Stimulated activated CD4-positive, alpha-beta T cell treated with anti-CD3 and anti-CD28 coated beads, TNF-alpha, amount 100 ng/mL, for 4 hours (primary cell): ENCODE measurements at regions not wholly inside any gene's neighbourhood (a gene's known extent, or its start where the extent isn't known, plus 50 kb on each side); places are given as distances from the start of the nearest gene placed in this dataset.

Experiments used
- DNase-seq, 3 experiments: peaks; one replicate each; pipeline ENCODE4 v3.0.0-alpha.2; 2020; ENCODE audit warnings: low read depth in 3 of 3

DNA sequence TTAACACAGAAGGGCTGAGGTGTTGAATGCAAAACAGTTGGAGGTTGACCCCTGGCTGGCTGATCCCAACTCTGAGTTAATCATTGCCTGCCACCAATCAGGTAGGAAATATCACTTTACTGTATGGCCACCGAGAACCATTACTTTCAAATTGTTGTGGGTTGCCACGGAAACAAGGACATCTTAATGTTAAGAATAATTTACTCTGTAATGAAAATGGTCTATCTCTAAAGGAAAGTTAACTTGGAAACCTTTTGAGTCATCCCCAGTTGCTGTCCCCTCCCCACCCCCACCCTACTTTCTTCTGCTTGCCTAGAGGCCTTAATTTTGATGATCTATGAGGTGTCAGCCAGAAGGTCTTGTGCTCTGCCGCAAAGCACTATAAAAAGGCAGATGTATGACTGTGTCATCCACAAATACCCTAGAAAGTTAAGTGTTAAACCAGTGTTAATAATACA lies 78.7 kb upstream of the SNRK start:
- no peak for DNase-seq

DNA sequence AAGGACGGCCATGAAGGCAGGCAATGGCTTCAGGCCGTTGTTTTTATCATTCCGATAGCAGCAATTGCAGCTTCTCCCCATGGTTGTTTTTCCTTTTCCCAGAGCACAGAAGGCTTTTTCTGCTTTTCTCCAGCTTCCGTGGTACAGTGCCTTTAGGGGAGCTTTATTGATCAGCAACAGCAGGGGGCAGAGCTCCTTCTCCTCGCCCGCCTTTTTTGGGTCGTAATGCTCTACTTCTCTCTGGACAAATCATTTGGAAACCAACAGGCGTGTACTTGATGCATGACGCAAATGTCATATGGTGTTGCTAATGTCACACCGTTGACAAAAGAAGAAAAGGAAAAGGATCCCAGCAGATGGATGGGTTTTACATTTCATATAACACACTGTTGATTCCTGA lies 79.7 kb upstream of the SNRK start:
- no peak for DNase-seq

DNA sequence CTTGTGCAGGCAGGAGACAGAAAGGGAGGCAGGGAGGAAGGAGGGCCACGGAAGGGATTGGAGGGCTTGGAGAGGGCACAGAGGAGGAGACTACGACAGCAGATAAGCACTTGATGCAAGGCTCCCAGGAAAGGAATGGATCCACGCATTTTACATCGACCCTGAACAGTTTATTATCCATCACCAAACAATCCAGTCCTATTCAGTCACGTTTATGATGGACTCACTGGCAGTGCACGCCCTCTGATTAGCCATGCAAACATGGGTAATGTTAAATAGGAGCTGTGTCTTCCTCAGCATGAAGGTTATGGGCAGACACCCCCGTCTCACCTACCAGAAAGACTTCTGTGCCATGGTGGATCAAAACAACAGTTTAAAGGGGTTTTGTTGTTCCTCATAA lies 80.2 kb upstream of the SNRK start:
- no peak for DNase-seq

DNA sequence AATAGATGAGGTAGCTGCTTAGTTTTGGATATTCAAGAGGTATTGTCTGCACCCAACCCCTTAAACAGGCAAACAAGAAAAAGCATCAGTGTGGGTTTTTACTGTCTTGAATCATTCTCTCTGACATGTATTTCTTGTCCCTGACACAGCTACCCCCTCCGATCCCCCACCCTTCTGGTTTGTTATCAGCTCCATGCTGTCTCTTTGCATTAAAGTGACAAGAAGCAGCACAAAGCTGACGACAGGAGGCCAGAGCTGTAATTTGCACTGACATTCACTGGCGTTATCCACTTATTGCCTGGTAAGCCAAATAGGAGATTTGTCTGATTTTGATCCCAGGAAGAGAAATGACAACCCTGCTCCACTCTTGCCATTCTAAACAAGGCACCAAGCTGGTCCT lies 83.3 kb upstream of the SNRK start:
- no peak for DNase-seq

DNA sequence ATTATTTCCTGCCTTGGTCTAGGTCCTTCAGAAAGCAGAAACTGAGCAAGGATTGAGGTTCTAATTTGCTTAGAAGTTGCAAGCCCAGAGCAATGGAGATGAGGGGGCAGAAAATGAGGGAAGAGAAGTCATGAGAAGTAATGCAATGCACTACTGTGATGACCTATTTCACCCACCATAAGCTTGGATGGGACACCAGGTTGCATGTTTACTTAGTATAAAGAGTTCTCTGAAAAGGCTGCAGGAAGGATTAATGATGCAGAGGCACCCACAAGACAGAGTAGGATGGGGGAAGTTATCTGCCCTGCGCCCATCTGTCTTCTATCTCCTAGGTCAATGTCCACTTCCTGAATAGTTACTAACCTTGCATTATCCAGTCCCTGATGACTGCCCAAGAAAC lies 84.8 kb upstream of the SNRK start:
- no peak for DNase-seq

DNA sequence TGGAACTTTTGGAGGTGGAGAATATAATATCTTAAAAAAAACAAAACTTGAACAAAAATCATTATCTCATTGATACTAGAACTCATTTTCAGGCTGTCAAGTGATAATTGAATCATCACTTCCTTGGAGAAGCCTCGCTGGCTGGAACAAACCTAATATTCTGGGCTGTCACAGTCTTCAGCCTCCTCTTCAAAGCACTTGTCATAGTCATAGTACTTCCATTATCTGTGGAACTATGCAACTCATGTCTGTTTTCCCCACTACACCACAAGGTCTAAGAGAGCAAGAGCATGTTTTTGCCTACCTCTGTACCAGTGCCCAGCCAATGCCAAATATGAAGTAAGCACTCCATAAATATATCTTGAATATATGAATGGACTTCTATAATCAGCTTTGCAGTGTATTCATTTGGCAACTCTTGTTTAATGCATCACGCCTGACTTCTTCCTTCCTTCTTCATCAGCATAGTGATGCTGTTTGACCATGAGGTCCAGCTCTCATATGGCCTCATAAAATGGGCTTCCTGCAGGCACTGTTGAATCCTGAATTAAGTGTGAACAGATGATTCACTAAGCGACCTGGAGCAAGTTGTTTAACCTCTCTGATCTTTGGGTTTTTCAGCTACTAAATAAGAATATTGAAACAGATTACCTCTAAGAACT lies 86.6 kb upstream of the SNRK start:
- DNase-seq: no peak

DNA sequence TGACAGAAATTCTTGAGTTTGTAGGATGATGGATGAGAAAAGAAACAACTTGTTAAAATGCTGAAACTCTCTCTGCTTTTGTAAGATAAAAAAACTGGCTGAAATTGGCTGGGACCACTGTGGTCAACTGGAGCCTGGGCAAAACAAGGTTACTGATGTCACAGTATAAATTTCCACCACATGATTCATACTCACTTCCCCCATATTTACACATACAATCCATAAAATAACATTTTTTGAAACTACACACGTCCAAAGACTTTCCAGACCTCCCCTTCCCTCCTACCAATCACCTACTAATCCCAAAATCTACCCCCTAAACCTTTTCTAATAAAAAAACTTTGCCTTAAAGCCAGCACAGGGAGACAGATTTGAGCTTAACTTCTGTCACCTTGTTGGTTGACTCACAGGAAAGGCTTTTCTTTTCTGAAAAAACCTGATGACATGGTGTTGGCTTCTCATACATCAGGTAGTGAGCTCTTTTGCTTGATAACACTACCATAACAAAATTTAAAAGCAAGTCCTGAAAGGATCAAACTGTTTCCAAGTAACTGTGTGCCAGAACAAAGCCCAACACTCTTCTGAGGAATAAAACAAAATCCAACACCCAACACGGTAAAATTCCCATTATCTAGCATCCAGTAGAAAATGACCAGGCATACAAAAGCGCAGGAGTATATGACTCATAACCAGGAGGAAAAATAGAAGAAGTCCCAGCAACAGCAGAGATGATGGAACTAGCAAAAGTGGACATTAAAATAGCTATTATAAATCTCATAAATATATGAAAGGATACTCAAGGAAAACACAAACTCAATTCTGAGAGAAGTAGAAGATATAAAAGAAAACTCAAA lies 87.3 kb upstream of the SNRK start:
- no peak for DNase-seq

DNA sequence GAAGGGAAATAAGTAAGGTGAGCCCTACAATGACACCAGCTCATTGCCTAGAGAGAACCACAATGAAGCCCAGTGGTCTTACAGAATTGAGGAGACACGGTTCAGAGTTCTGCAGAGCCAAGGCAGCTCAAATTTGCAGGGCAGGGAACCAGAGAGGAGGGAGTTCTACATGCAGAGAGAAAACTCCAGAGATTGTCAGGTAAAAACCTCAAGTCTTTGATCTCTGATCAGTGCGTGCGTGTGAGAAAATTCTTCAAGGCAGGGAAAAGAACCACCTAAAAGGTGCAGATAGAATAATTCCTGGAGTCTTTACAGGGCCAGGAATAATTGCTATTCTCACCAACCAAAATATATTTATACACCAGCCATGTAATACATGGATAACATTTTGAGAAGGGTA lies 88.0 kb upstream of the SNRK start:
- no peak for DNase-seq

DNA sequence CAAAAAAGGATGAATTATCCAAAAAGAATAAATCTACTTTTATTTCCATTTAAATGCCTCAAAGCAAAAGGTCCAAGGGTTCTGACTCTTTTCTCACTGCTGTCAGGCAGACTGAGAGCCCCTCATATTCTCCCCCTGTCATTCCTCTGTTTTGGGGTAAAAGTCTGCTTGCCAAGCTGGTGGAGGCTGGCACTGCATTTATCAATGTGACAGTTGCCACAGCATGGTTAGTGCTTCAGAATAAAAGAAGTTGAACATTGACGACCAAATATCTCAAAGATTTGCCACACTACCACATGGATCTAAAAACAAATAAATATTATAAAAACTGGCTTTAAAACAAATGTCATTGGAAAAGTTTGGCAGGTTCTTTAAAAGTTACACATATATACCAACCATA lies 89.2 kb upstream of the SNRK start:
- no peak for DNase-seq

DNA sequence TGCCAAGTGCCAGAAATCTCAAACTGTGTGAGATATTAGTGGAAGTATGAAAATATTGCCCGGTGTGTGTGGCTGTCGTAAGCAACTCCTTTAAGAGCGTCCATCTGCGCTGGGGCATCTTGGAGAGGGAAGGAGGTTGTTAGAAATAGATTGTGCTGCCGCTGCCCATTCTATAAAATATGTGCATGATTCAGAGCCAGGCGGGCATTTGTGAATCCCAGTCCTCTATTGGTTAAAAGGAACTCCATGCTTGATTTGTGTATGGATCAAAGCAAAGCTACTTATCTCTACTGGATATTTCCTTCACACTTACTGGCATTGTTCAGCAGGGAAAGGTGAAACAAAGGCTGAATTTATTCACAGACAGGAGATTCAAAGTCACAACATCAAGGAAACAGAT lies 89.6 kb upstream of the SNRK start:
- DNase-seq: no peak

DNA sequence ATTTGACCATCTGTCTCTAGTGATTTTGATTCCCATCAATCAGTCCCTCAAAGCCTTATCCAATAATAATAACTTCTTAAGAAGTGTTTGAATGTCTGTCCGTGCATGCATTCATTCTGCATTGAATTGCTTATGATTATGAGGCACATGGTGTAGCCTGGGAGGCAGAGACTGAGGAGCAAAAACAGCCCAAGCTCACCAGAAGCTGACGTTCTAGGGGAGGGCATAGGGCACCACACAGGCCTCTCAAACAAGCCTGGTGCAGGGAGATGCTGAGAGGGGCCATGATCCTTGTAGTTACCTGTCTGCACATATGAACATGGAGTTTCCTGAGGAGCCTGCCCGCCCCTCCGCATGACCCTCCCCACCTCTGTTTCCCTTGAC lies 89.2 kb upstream of the POMGNT2 start:
- DNase-seq: no peak

DNA sequence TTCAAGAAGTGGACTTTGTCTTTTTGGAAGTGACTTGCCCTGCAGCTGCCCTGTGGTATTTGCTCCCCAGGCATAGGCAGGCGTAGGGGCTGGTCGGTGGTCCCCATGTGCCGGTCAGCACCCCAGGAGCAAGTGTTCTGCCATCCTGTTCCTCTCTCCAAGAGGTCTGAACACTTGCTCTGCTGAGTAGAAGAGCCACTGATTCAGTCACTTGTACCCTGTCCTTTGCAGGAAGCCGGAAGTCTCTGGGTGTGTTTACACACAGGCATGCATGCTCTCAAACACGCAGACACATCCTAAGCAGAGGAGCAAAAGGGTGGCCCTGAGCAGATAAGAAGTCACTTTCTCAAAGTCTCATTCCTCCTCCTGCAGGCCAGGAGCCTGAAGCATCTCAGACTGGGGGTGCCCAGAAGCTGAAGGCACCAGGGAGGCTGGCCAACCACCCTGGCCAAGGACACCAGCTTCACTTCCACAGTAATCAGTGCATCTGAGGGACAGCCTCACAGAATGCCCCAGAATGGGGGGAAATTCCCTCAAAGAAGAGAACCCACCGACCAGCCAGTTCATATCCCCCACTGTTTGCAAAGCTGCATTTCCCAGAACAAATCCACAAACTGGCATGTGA lies 88.7 kb upstream of the POMGNT2 start:
- peak in 1 of 3 experiments; percentile 16 for DNase-seq

DNA sequence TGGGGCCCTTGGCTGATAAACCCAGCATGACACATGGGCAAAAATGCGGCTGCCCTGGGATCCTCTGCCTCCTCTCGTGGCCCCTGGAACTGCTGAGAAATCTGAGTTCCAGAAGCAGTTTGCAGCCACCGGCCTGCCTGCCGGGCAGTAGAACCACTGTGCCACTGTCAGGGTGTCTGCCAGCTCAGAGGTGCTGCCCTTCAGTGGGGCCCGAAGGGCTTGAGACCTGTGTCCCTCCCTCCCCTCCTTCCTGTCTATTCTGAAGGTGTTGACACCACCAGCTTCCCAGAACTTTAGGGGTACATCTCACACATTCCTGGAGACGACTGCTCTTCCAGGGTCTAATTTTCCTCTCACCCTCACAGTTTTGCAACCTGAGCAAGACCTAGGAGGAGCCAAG lies 88.2 kb upstream of the POMGNT2 start:
- DNase-seq: no peak

DNA sequence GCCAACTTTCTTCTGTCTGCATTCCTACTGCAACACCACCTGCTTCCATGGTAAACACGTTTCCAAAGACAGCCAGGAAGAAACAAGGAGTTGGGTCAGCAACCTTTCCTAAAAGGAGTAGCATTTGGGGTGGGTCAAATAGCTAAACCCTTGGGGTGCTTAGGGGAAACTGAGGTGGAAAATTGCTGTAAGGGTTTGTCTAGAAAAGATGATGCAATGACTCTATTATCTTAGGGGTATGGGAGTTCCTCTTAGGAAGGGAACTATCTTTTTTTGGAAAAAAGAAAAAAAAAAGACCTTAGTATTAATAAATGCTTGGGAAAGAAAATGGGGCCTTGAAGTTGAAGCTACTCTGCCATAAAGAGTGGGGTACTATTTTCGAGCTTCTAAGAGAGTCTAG lies 86.1 kb upstream of the POMGNT2 start:
- DNase-seq: no peak

DNA sequence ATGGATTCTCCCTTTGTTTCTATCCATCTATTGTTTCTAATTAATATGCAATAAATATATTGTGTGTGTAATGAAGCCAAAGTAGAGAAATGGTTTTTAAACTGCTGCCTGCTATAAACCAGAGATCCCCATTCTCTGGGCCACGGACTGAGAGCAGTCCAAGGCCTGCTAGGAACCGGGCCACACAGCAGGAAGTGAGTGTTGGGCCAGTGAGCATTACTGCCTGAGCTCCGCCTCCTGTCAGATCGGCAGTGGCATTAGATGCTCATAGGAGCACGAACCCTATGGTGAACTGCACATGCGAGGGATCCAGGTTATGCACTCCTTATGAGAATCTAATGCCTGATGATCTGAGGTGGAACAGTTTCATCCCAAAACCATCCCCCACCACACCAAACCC lies 85.2 kb upstream of the POMGNT2 start:
- DNase-seq: no peak

DNA sequence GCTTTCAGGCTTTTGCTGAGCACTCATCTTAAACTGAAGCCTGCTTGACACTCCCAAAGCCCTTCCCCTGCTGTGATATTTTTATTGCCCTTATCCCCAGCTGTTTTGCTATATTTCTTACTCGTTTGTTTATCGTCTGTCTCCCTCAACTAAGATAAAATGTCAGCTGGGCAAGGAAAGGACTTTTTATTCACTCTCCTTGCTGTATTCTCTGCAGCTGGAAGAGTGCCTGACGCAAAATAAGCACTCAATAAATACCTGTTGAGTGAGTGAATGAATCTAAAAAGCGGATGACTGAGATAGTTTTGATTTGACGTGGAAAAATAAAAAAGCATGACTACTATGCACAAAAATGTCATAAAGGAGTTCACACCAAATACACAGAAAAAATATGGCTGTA lies 84.8 kb upstream of the POMGNT2 start:
- DNase-seq: no peak

DNA sequence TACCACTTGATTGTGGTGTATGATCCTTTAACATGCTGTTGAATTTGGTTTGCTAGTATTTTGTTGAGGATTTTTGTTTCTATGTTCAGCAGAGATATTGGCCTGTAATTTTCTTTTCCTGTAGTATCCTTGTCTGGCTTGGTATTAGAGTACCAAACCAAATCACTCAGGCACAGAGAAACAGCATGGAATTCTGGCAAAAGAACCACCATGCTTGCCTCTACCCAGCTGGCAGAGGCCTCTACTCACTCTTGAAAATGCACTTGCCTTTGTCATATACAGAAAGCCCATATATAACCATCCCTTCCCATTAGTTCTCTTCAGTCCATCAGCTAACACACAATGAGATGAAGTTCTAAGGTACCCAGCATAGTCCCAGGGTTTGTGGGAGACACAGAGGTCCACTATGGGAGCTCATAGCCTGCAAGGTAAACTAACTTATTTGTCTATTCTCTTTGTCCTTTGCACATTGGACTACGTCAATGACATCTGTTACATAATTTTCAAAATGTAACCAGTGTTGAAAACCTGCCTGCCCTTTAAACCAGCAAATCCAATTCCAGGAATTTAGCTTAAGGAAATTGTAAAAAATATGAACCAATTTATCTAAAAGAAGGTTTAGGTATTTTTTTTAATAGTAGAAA lies 82.1 kb upstream of the POMGNT2 start:
- DNase-seq: no peak

DNA sequence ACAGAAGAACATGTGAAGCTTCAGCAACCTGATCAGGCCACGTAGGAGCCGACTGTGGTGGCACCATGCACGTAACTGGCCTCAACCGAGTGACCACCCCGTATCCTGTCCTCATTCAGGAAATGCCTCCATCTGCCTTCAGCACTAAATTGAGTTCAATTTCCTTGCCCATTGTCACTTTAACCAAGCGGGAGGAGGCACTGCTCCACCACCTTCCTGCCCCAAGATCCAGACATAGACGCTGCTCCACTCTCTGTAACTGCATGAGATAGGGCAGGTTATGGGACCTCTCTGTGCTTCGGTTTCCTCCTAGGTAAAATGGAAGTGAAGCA lies 80.1 kb upstream of the POMGNT2 start:
- no peak for DNase-seq

DNA sequence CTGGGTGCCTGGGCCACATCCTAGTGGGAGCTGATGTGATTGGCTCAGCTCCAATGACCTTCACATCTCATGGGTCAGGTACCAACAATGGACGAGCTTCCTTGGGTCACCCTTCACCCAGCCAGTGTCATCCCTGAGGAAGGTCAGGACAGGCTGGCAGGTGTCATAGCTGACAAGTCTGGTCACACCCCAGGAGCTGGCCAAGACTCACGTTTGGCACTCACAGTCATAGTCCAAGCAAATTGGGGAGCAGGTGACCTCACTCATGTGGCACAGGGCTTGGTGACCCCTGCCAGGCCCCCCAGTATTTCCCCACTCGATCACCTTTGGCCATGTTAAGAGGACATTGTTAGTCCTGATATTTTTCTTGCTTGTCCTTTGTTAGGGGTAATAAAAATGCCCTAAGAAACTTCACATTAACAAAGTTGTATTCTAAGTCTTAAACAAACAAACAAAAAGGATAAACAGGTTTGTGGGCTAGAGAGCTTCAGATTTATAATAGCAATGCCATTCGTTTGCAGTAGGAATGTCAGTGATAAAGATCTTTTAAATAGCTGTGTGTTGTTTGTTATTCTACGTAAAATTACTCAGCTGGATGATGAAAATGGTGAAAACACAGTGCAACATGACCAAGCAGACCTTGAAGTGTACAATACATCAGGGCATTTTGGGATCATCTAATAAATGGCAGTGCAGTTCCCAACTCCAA lies 79.5 kb upstream of the POMGNT2 start:
- DNase-seq: no peak

DNA sequence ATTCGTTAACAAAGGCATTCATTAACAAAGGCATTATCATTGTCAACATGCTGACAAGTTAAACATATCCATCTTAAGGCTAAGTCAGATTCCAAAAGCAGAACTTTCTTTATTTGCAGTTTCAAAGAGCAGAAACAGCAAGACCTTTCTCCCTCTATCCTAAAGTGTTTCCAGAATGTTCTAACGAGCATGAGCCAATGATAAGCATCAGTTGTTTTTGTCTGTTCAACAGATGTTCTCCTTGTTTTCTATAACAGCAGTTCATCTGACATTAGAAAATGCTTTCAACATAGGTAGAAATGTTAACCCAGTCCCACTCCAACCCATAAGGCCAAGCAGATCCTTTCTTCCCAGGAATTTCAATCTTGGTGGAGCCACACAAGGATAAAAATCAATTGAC lies 77.6 kb upstream of the POMGNT2 start:
- DNase-seq: no peak

DNA sequence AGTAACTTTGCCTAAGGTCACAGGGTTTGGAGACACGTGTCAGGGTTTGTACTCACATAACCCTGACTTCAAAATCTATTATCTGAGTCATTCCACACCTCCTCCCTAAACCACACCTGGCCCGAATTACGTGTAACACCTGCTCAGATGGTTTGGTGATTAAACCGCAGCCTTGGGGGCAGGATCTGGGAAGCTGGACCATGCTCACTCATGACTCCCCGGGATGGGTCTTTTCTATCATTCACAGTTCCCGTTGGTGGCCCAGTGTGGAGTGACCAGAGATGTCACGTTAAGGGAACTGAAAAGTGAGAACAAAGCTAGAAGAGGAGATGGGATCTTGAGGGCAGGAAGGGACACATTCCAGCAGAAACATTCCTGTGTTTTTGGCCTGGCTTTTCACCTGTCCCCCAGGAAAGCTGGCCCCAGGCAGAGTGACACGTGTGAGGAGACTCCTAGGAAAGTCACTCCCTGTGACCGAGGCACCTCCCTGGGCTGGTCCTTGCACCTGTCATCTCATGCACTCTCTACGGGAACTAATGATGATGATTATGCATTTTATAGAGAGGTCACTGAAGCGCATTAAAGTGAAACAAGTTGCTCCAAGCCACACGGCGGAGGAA lies 75.4 kb upstream of the POMGNT2 start:
- peak in 2 of 3 experiments; percentile 21 to 31 for DNase-seq

DNA sequence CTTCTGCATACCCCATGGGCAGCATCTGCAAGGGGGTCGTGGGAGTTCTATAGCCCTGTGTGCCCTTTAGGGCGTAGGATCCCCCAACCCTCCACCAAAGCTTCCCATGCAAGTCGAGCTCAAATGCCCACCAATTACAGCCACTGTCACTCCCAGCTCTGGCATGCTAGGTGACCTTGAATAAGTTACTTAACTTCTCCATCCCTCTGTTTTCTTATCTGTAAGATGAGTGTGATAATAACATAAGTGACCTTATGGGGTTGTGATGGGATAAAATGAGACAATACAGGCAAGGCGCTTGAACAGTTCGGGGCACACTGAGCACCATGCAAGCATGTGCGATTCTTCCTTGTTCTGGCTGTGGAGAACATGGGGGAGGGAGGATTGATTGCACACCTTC lies 74.8 kb upstream of the POMGNT2 start:
- no peak for DNase-seq
